ENCODE measurements at regions not wholly inside any gene's neighbourhood (a gene's known extent, or its start where the extent isn't known, plus 50 kb on each side); places are given as distances from the start of the nearest gene placed in this dataset.
"Not testable (repeated sequence)": the region's sequence is repeated elsewhere in the genome, so short reads cannot be mapped to it uniquely, and the experiment has no call there.

GRCh38 chrX:56618323-56618722 lies 54.9 kb downstream of the UBQLN2 start:
- TF ChIP-seq CTCF (IDR thresholded peaks at IDR 0.05; ENCODE audit: extremely low read depth, low read depth, low read length), result no peak
- H3K79me2 ChIP-seq (ENCODE audit: insufficient read depth, low read length), result no peaks in the 10 kb centered on the region
- no peaks in the 10 kb centered on the region for H3K27me3 ChIP-seq (ENCODE audit: insufficient read depth, low read length)
- no peaks in the 10 kb centered on the region for H3K4me1 ChIP-seq (ENCODE audit: insufficient read depth, low read length)
- H3K4me3 ChIP-seq (ENCODE audit: insufficient read depth, low read length), result no peak overlapping the region
- H3K36me3 ChIP-seq (ENCODE audit: insufficient read depth, low read length), result no peaks in the 10 kb centered on the region
- peak; percentile 1 for DNase-seq (ENCODE audit: insufficient read length, low spot score, missing footprints)
- no peaks in the 10 kb centered on the region for H4K20me1 ChIP-seq (ENCODE audit: insufficient read depth, low read length)
- no peak overlapping the region for H3K27ac ChIP-seq (ENCODE audit: low read depth, low read length)
- H3K4me2 ChIP-seq (ENCODE audit: insufficient read depth, low read length), result no peak overlapping the region
- no peaks in the 10 kb centered on the region for H3K9me3 ChIP-seq (ENCODE audit: low read depth, low read length)
- H2AFZ ChIP-seq (ENCODE audit: low read length), result no peak overlapping the region

- Histone ChIP-seq H2AFZ (ENCODE audit: low read length) (no peak overlapping the region), H3K36me3 (ENCODE audit: insufficient read depth, low read length) (no peaks in the 10 kb centered on the region), H3K79me2 (ENCODE audit: insufficient read depth, low read length) (no peaks in the 10 kb centered on the region), H3K9me3 (ENCODE audit: low read depth, low read length) (no peaks in the 10 kb centered on the region), H3K4me2 (ENCODE audit: insufficient read depth, low read length) (no peak overlapping the region), H3K4me1 (ENCODE audit: insufficient read depth, low read length) (no peaks in the 10 kb centered on the region), H3K4me3 (ENCODE audit: insufficient read depth, low read length) (no peak overlapping the region), H4K20me1 (ENCODE audit: insufficient read depth, low read length) (no peaks in the 10 kb centered on the region), H3K27me3 (ENCODE audit: insufficient read depth, low read length) (no peaks in the 10 kb centered on the region), H3K27ac (ENCODE audit: low read depth, low read length) (no peak overlapping the region)
- TF ChIP-seq CTCF (IDR thresholded peaks at IDR 0.05; ENCODE audit: extremely low read depth, low read depth, low read length), result no peak
- no peak for DNase-seq (ENCODE audit: insufficient read length, low spot score, missing footprints)
Measured at GRCh38 chrX:56623316-56623715, 59.9 kb downstream of the UBQLN2 start.

GRCh38 chrX:56635060-56635459 lies 71.6 kb downstream of the UBQLN2 start:
- H3K36me3 ChIP-seq (ENCODE audit: insufficient read depth, low read length); H3K4me2 ChIP-seq (ENCODE audit: insufficient read depth, low read length); H3K4me1 ChIP-seq (ENCODE audit: insufficient read depth, low read length); H3K9me3 ChIP-seq (ENCODE audit: low read depth, low read length); H2AFZ ChIP-seq (ENCODE audit: low read length); H3K27ac ChIP-seq (ENCODE audit: low read depth, low read length); H3K4me3 ChIP-seq (ENCODE audit: insufficient read depth, low read length); H4K20me1 ChIP-seq (ENCODE audit: insufficient read depth, low read length); H3K27me3 ChIP-seq (ENCODE audit: insufficient read depth, low read length); DNase-seq (ENCODE audit: insufficient read length, low spot score, missing footprints); H3K79me2 ChIP-seq (ENCODE audit: insufficient read depth, low read length): not testable (repeated sequence)

GRCh38 chrX:56661193-56661592 lies 67.8 kb upstream of the NBDY start:
- Histone ChIP-seq H4K20me1 (ENCODE audit: insufficient read depth, low read length) (no peaks in the 10 kb centered on the region), H3K4me2 (ENCODE audit: insufficient read depth, low read length) (no peak overlapping the region), H3K27ac (ENCODE audit: low read depth, low read length) (no peak overlapping the region), H3K9me3 (ENCODE audit: low read depth, low read length) (no peaks in the 10 kb centered on the region), H3K4me1 (ENCODE audit: insufficient read depth, low read length) (no peaks in the 10 kb centered on the region), H2AFZ (ENCODE audit: low read length) (no peak overlapping the region), H3K4me3 (ENCODE audit: insufficient read depth, low read length) (no peak overlapping the region), H3K79me2 (ENCODE audit: insufficient read depth, low read length) (no peaks in the 10 kb centered on the region), H3K27me3 (ENCODE audit: insufficient read depth, low read length) (no peaks in the 10 kb centered on the region), H3K36me3 (ENCODE audit: insufficient read depth, low read length) (no peaks in the 10 kb centered on the region)
- DNase-seq (ENCODE audit: insufficient read length, low spot score, missing footprints), result no peak
- no peak for TF ChIP-seq CTCF (IDR thresholded peaks at IDR 0.05; ENCODE audit: extremely low read depth, low read depth, low read length)
